Adrenal gland (tissue), 5 donors: ENCODE measurements at regions not wholly inside any gene's neighbourhood (a gene's known extent, or its start where the extent isn't known, plus 50 kb on each side); places are given as distances from the start of the nearest gene placed in this dataset.

Experiments used
- CTCF ChIP-seq, 6 experiments: fragments of 450-650 bp in 4 of 6; fragments of 200-600 bp in 2 of 6; sonication (generic) in 1 of 6; IDR thresholded peaks; 1 replicate in 5 of 6; 2 replicates in 1 of 6; pipeline versions ENCODE4 v1.5.1 to v1.8.0; 2016 to 2021; ENCODE audit warnings: antibody characterized with exemption in 6 of 6, mild to moderate bottlenecking in 2 of 6, moderate library complexity in 1 of 6
- POLR2A ChIP-seq, 2 donors: fragments of 450-650 bp; IDR thresholded peaks; one replicate each; pipeline ENCODE4 v1.6.1; 2017; ENCODE audit warnings: antibody characterized with exemption in 2 of 2, mild to moderate bottlenecking in 2 of 2, moderate library complexity in 1 of 2
- donor health status: DM: no; HTN: no; CAD: no.

- TF ChIP-seq POLR2A (IDR thresholded peaks at IDR 0.05) (no peak), CTCF (IDR thresholded peaks at IDR 0.05) (no peak)
These were observed 1113.8 kb upstream of the LRRTM3 start for GRCh38 chr10:65811931-65812525.
